ENCODE measurements at regions not wholly inside any gene's neighbourhood (a gene's known extent, or its start where the extent isn't known, plus 50 kb on each side); places are given as distances from the start of the nearest gene placed in this dataset.
A peak's percentile ranks its signal among the peaks of the same experiment; 100 is the strongest.

DNA sequence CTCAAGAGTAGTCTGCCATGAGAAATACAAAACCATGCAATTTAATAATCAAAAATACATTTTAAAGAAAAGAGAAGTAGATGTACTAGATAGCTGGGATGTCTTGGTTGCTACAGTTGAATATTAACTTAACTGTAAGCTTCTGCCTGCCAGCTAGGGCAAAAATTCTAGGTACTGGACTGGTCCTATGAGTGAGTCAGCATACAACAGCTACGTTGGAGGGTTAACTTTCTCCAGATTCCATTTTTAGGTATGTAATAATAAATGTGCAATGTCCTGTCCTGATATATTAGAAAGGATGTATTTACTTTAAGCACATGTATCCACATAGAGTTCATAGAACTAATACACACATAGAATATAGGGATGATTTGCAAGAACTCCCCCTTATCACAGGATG, 230.1 kb downstream of the CAAP1 start:
- no peak for DNase-seq (ENCODE audit: low read depth, low spot score)
- Histone ChIP-seq H3K4me3 (ENCODE audit: low read depth, low read length) (no peak overlapping the region), H3K27me3 (ENCODE audit: control insufficient read depth, insufficient read depth, low read length) (no peaks in the 10 kb centered on the region), H3K9me3 (ENCODE audit: control insufficient read depth, insufficient read depth, low read length) (peaks cover 6% of the 10 kb centered on the region; the same call in 1 of the 2 replicates), H3K27ac (ENCODE audit: low read depth, low read length) (no peak overlapping the region)
- CTCF ChIA-PET: no interaction called here
- TF ChIP-seq, protein P1, sequence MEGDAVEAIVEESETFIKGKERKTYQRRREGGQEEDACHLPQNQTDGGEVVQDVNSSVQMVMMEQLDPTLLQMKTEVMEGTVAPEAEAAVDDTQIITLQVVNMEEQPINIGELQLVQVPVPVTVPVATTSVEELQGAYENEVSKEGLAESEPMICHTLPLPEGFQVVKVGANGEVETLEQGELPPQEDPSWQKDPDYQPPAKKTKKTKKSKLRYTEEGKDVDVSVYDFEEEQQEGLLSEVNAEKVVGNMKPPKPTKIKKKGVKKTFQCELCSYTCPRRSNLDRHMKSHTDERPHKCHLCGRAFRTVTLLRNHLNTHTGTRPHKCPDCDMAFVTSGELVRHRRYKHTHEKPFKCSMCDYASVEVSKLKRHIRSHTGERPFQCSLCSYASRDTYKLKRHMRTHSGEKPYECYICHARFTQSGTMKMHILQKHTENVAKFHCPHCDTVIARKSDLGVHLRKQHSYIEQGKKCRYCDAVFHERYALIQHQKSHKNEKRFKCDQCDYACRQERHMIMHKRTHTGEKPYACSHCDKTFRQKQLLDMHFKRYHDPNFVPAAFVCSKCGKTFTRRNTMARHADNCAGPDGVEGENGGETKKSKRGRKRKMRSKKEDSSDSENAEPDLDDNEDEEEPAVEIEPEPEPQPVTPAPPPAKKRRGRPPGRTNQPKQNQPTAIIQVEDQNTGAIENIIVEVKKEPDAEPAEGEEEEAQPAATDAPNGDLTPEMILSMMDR (IDR thresholded peaks at IDR 0.05; ENCODE audit: low read depth, low read length): no peak
- POLR2A ChIA-PET: no interaction called here

DNA sequence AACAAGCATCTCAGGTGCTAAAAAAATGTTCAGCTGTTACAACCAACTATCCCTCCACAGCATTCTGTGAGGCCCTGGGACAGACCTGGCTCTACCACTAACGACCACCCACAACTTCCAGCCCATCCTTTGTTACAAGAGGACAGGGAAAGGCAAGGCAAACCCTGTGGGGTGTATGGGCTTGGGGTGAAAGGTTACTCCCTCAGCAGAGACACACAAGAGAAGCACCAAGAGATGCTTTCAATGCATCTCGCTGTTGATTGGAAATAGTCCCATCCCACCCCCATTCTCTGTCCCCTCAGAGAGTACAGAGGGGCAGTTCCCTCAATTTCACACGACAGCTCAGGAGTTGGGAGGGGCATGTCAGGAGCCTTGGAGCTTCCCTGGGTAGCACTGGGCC, 234.1 kb downstream of the CAAP1 start:
- ChIA-PET POLR2A (no interaction called here), CTCF (no interaction called here)
- H3K27me3 ChIP-seq (ENCODE audit: control insufficient read depth, insufficient read depth, low read length): no peaks in the 10 kb centered on the region
- no peak overlapping the region for H3K4me3 ChIP-seq (ENCODE audit: low read depth, low read length)
- H3K27ac ChIP-seq (ENCODE audit: low read depth, low read length): no peak overlapping the region
- no peaks in the 10 kb centered on the region; the same call in 1 of the 2 replicates for H3K9me3 ChIP-seq (ENCODE audit: control insufficient read depth, insufficient read depth, low read length)
- DNase-seq (ENCODE audit: low read depth, low spot score): no peak
- TF ChIP-seq, protein P1 (IDR thresholded peaks at IDR 0.05; ENCODE audit: low read depth, low read length): no peak

DNA sequence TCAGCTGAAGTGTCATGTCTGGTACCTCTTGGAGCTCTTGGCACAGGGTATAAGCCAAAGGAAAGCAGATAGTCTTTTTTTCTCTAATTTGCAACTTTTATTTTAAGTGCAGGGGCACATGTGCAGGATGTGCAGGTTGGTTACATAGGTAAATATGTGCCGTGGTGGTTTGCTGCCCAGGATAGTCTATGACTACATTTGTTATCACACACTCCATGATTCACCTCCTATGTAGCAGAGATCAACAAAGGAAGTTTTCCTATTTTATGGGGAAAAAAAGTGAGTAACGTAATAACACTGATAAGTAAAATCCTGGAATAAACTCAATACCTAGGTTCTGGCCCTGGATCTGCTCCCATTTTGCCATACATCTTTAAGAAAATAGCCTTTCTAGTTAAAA, 234.6 kb downstream of the CAAP1 start:
- no peak for DNase-seq (ENCODE audit: low read depth, low spot score)
- Histone ChIP-seq H3K27me3 (ENCODE audit: control insufficient read depth, insufficient read depth, low read length) (no peaks in the 10 kb centered on the region), H3K4me3 (ENCODE audit: low read depth, low read length) (no peak overlapping the region), H3K27ac (ENCODE audit: low read depth, low read length) (no peak overlapping the region), H3K9me3 (ENCODE audit: control insufficient read depth, insufficient read depth, low read length) (no peaks in the 10 kb centered on the region; the same call in 1 of the 2 replicates)
- TF ChIP-seq, protein P1 (IDR thresholded peaks at IDR 0.05; ENCODE audit: low read depth, low read length): no peak
- ChIA-PET CTCF (interaction anchor here (1.0 kb wide), 1 partner anchor 696 kb away, joined by 3 read pairs; no protein-coding TSS in a partner anchor), POLR2A (no interaction called here)

DNA sequence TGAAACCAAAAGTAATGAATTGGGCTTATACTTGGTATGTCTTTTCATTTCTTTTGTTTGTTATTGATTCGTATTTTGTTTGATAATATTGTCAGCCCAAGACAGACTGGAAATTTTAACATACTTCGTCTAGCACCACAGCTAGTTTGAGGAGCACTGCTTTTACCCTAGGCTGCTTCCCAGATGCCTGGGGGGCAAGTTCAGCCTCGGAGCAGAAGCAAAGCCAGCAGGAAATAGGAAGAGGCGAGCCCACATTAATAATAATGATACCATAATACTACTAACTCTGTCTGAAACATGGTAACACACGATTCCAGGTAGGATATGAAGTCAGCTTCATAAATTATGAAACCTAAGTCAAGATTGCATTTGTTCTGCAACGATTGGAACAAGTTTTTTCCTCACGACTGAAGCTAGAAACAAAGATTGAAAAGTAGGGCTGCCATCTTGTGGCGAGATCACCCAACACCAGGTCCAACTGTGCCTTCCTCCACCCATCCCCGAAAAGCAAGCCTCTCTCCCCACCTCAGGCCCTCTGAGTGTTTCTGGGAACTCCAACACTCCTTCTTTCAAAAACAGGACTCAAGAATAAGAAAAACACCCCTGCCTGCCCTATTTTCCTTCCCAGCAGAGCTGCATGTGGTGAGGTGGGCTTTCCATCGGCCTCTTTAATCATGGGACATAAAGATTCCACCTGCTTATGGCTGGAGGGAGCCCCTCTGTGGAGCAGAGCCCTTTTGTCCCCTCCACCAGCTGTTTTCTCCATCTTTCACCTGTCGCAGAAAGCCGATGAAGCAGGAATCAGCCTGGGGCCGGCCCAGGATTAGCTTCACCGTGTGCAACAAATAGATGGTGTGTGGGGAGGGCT, 236.4 kb downstream of the CAAP1 start:
- no peak for DNase-seq (ENCODE audit: low read depth, low spot score)
- ChIA-PET POLR2A (no interaction called here), CTCF (interaction anchor here (0.6 to 2.3 kb wide), 8 partner anchors 10 to 825 kb away, joined by 3 to 8 read pairs (median 3); no protein-coding TSS in a partner anchor)
- H3K27me3 ChIP-seq (ENCODE audit: control insufficient read depth, insufficient read depth, low read length): no peaks in the 10 kb centered on the region
- no peaks in the 10 kb centered on the region; the same call in 1 of the 2 replicates for H3K9me3 ChIP-seq (ENCODE audit: control insufficient read depth, insufficient read depth, low read length)
- TF ChIP-seq, protein P1 (IDR thresholded peaks at IDR 0.05; ENCODE audit: low read depth, low read length): peak; percentile 40
- no peak overlapping the region for H3K4me3 ChIP-seq (ENCODE audit: low read depth, low read length)
- no peak overlapping the region for H3K27ac ChIP-seq (ENCODE audit: low read depth, low read length)

DNA sequence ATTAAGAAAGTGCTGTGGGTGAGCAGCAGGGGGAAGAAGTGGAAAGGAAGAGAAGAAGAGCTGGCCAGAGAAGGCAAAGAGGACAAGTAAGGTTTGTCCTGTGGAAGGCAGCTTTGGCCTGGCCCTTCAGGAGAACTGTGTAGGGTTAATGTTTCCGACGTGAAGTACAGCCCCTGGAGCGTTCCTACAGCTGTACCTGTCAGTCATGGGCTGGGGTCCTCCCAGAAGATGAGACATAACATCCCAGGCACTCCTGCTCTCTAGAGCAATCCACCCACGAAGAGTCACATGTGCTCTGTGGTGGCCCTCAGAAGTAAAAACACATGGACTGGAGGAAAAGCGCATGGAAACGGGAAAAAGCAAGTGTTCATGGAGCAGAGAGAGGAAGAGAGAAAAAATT, 237.4 kb downstream of the CAAP1 start:
- Histone ChIP-seq H3K4me3 (ENCODE audit: low read depth, low read length) (no peak overlapping the region), H3K27ac (ENCODE audit: low read depth, low read length) (no peak overlapping the region), H3K9me3 (ENCODE audit: control insufficient read depth, insufficient read depth, low read length) (no peaks in the 10 kb centered on the region; the same call in 1 of the 2 replicates), H3K27me3 (ENCODE audit: control insufficient read depth, insufficient read depth, low read length) (no peaks in the 10 kb centered on the region)
- TF ChIP-seq, protein P1 (IDR thresholded peaks at IDR 0.05; ENCODE audit: low read depth, low read length): no peak
- POLR2A ChIA-PET: no interaction called here
- no peak for DNase-seq (ENCODE audit: low read depth, low spot score)
- CTCF ChIA-PET: interaction anchor here (1.0 to 1.3 kb wide), 3 partner anchors 14 to 692 kb away, joined by 3 to 5 read pairs (median 3); no protein-coding TSS in a partner anchor

Measured in AG04450 (cell line).